HUDEP-2 (cell line): ENCODE measurements at regions not wholly inside any gene's neighbourhood (a gene's known extent, or its start where the extent isn't known, plus 50 kb on each side); places are given as distances from the start of the nearest gene placed in this dataset.
A peak's percentile ranks its signal among the peaks of the same experiment; 100 is the strongest.

ENCODE experiments used
- DNase-seq, 76 experiments: peaks; one replicate each; lab custom pipeline; 2025; ENCODE audit not compliant: unreplicated experiment in 76 of 76; lab: John Stamatoyannopoulos, UW

GRCh38 chr11:116239247-116239646, 533.5 kb downstream of the BUD13 start:
- DNase-seq: no peak

- no peak for DNase-seq
Measured at GRCh38 chr11:116234989-116235568, 537.7 kb downstream of the BUD13 start.

- no peak for DNase-seq
Measured at GRCh38 chr11:116233561-116233960, 539.2 kb downstream of the BUD13 start.

GRCh38 chr11:116232364-116232828, 540.4 kb downstream of the BUD13 start:
- no peak for DNase-seq

GRCh38 chr11:116231543-116231942, 541.2 kb downstream of the BUD13 start:
- DNase-seq: no peak

- no peak for DNase-seq
Measured at GRCh38 chr11:116230438-116230837, 542.3 kb downstream of the BUD13 start.

GRCh38 chr11:116229236-116229970, 543.4 kb downstream of the BUD13 start:
- no peak for DNase-seq

- DNase-seq: no peak
Measured at GRCh38 chr11:116226731-116227130, 546.1 kb downstream of the BUD13 start.

- DNase-seq: no peak
Measured at GRCh38 chr11:116225784-116226585, 546.8 kb downstream of the BUD13 start.

- DNase-seq: no peak
Measured at GRCh38 chr11:116225236-116225635, 547.6 kb downstream of the BUD13 start.

GRCh38 chr11:116224889-116225200, 547.9 kb downstream of the BUD13 start:
- no peak for DNase-seq

GRCh38 chr11:116224154-116224888, 548.5 kb downstream of the BUD13 start:
- DNase-seq: peak in 27 of 76 experiments; percentile 0 to 39 (median 8)

- no peak for DNase-seq
Measured at GRCh38 chr11:116221351-116221750, 551.4 kb downstream of the BUD13 start.

GRCh38 chr11:116219171-116219635, 553.6 kb downstream of the BUD13 start:
- DNase-seq: no peak

- no peak for DNase-seq
Measured at GRCh38 chr11:116217441-116217840, 555.3 kb downstream of the BUD13 start.

GRCh38 chr11:116217006-116217405, 555.8 kb downstream of the BUD13 start:
- DNase-seq: peak in 28 of 76 experiments; percentile 1 to 30 (median 7)

- no peak for DNase-seq
Measured at GRCh38 chr11:116215471-116216113, 557.2 kb downstream of the BUD13 start.

GRCh38 chr11:116211147-116211546, 561.6 kb downstream of the BUD13 start:
- DNase-seq: no peak

GRCh38 chr11:116210663-116211062, 562.1 kb downstream of the BUD13 start:
- no peak for DNase-seq

GRCh38 chr11:116209255-116209654, 563.5 kb downstream of the BUD13 start:
- DNase-seq: no peak
